WTC11 (cell line): ENCODE measurements at regions not wholly inside any gene's neighbourhood (a gene's known extent, or its start where the extent isn't known, plus 50 kb on each side); places are given as distances from the start of the nearest gene placed in this dataset.

ENCODE experiments used
- ATAC-seq: fragments of 200-7000 bp; cut with Tn5 transposase; 2 replicates; pipeline ENCODE4 v1.10.0; 2021; ENCODE audit warnings: mild to moderate bottlenecking, moderate library complexity
- CTCF ChIA-PET: fragments of 300-600 bp; sonication (Branson Sonifier 250); formaldehyde crosslinking; loops from one replicate; lab custom pipeline; 2021; ENCODE audit warnings: antibody characterized with exemption; lab: Charles Lee
- POLR2A ChIA-PET: fragments of 350-600 bp; sonication (Branson Sonifier 250); formaldehyde crosslinking; loops from one replicate; lab custom pipeline; 2021; ENCODE audit warnings: antibody characterized with exemption; lab: Charles Lee
- DNase-seq: peaks from one replicate; pipeline ENCODE4 v3.0.0; 2021; ENCODE audit warnings: low spot score
- H3K27ac Mint-ChIP-seq: 2 replicates; pipeline ENCODE4 v1.8.0; 2021; ENCODE audit warnings: mixed read lengths
- H3K27me3 Mint-ChIP-seq: 2 replicates; pipeline ENCODE4 v1.8.0; 2021; ENCODE audit warnings: low read depth, mild to moderate bottlenecking, moderate library complexity, mixed read lengths
- H3K36me3 Mint-ChIP-seq: 2 replicates; pipeline ENCODE4 v1.8.0; 2021; ENCODE audit warnings: mixed read lengths
- H3K4me1 Mint-ChIP-seq: 2 replicates; pipeline ENCODE4 v1.8.0; 2022; ENCODE audit warnings: mixed read lengths
- H3K4me3 Mint-ChIP-seq: 2 replicates; pipeline ENCODE4 v1.8.0; 2021; ENCODE audit warnings: mild to moderate bottlenecking, moderate library complexity, mixed read lengths
- H3K9me3 Mint-ChIP-seq: 2 replicates; pipeline ENCODE4 v1.8.0; 2021; ENCODE audit warnings: mixed read lengths
- ELF4 ChIP-seq: sonication (generic); formaldehyde crosslinking; IDR thresholded peaks from 2 replicates; pipeline ENCODE4 v1.8.1; 2022; ENCODE audit warnings: low read depth, mild to moderate bottlenecking, moderate library complexity, missing genetic modification reagents
- FOXK1 ChIP-seq: sonication (generic); formaldehyde crosslinking; IDR thresholded peaks from 2 replicates; pipeline ENCODE4 v1.8.0; 2022; ENCODE audit warnings: mild to moderate bottlenecking, moderate library complexity, missing genetic modification reagents
- JAZF1 ChIP-seq: fragments of 250-450 bp; sonication (Bioruptor Pico); IDR thresholded peaks from 2 replicates; pipeline ENCODE4 v1.9.0; 2021; ENCODE audit warnings: moderate library complexity, mild to moderate bottlenecking, inconsistent platforms
- JUN ChIP-seq: sonication (generic); formaldehyde crosslinking; IDR thresholded peaks from 2 replicates; pipeline ENCODE4 v1.8.0; 2023; ENCODE audit warnings: mild to moderate bottlenecking, missing genetic modification reagents
- NFE2L1 ChIP-seq: sonication (generic); formaldehyde crosslinking; IDR thresholded peaks from 2 replicates; pipeline ENCODE4 v1.8.1; 2023; ENCODE audit warnings: missing genetic modification reagents
- NFYB ChIP-seq: sonication (generic); formaldehyde crosslinking; conservative IDR thresholded peaks from 2 replicates; pipeline ENCODE4 v1.8.0; 2022; ENCODE audit warnings: low read depth, missing genetic modification reagents
- NR2C2 ChIP-seq: sonication (generic); formaldehyde crosslinking; IDR thresholded peaks from 2 replicates; pipeline ENCODE4 v1.8.0; 2022; ENCODE audit warnings: mild to moderate bottlenecking, missing genetic modification reagents
- PRRX2 ChIP-seq: fragments of 250-450 bp; sonication (Bioruptor Pico); IDR thresholded peaks from 2 replicates; pipeline ENCODE4 v1.8.0; 2021; ENCODE audit warnings: mild to moderate bottlenecking
- TP53 ChIP-seq: sonication (generic); formaldehyde crosslinking; IDR thresholded peaks from 2 replicates; pipeline ENCODE4 v1.8.1; 2023; ENCODE audit warnings: mild to moderate bottlenecking, missing genetic modification reagents
- USF1 ChIP-seq: sonication (generic); formaldehyde crosslinking; IDR thresholded peaks from 2 replicates; pipeline ENCODE4 v1.8.0; 2022; ENCODE audit warnings: mild to moderate bottlenecking, missing genetic modification reagents
- ZNF138 ChIP-seq: sonication (generic); formaldehyde crosslinking; conservative IDR thresholded peaks from 2 replicates; pipeline ENCODE4 v1.8.1; 2022; ENCODE audit warnings: mild to moderate bottlenecking, moderate library complexity, missing genetic modification reagents
- TF ChIP-seq, protein P1 (sequence below): sonication (generic); formaldehyde crosslinking; IDR thresholded peaks from 2 replicates; pipeline ENCODE4 v1.8.1; 2023; ENCODE audit warnings: mild to moderate bottlenecking, missing genetic modification reagents
- TF ChIP-seq, protein P2 (sequence below): fragments of 250-450 bp; sonication (Bioruptor Pico); IDR thresholded peaks from 2 replicates; pipeline ENCODE4 v1.9.0; 2021; ENCODE audit warnings: mild to moderate bottlenecking
- TF ChIP-seq, protein P3 (sequence below): sonication (generic); formaldehyde crosslinking; IDR thresholded peaks from 2 replicates; pipeline ENCODE4 v1.8.1; 2022; ENCODE audit warnings: mild to moderate bottlenecking, moderate library complexity, missing genetic modification reagents
- TF ChIP-seq, protein P4 (sequence below): sonication (generic); formaldehyde crosslinking; IDR thresholded peaks from 2 replicates; pipeline ENCODE4 v1.8.0; 2022; ENCODE audit warnings: missing genetic modification reagents
- TF ChIP-seq, protein P5 (sequence below): fragments of 250-450 bp; sonication (Bioruptor Pico); IDR thresholded peaks from 2 replicates; pipeline ENCODE4 v1.9.0; 2021; ENCODE audit warnings: mild to moderate bottlenecking, borderline replicate concordance
- TF ChIP-seq, protein P6 (sequence below): sonication (generic); formaldehyde crosslinking; IDR thresholded peaks from 2 replicates; pipeline ENCODE4 v1.8.1; 2022; ENCODE audit warnings: low read depth, mild to moderate bottlenecking, moderate library complexity, missing genetic modification reagents, borderline replicate concordance
- TF ChIP-seq, protein P7 (sequence below): sonication (generic); formaldehyde crosslinking; IDR thresholded peaks from 2 replicates; pipeline ENCODE4 v1.8.0; 2022; ENCODE audit warnings: mild to moderate bottlenecking, missing genetic modification reagents

GRCh38 chr14:35956376-35957085 lies 130.4 kb downstream of the BRMS1L start:
- Mint-ChIP-seq H3K27me3 (no peaks in the 10 kb centered on the region), H3K9me3 (no peaks in the 10 kb centered on the region), H3K27ac (no peak overlapping the region), H3K36me3 (no peaks in the 10 kb centered on the region), H3K4me1 (peaks cover 23% of the 10 kb centered on the region), H3K4me3 (no peak overlapping the region)
- POLR2A ChIA-PET = no interaction called here
- DNase-seq (no peak), ATAC-seq (no peak)
- no peak for TF ChIP-seq PRRX2 (CRISPR knock-in tag)
- no peak for TF ChIP-seq NR2C2
- TF ChIP-seq, protein P1, sequence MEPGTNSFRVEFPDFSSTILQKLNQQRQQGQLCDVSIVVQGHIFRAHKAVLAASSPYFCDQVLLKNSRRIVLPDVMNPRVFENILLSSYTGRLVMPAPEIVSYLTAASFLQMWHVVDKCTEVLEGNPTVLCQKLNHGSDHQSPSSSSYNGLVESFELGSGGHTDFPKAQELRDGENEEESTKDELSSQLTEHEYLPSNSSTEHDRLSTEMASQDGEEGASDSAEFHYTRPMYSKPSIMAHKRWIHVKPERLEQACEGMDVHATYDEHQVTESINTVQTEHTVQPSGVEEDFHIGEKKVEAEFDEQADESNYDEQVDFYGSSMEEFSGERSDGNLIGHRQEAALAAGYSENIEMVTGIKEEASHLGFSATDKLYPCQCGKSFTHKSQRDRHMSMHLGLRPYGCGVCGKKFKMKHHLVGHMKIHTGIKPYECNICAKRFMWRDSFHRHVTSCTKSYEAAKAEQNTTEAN (CRISPR knock-in tag) = no peak
- TF ChIP-seq, protein P2, sequence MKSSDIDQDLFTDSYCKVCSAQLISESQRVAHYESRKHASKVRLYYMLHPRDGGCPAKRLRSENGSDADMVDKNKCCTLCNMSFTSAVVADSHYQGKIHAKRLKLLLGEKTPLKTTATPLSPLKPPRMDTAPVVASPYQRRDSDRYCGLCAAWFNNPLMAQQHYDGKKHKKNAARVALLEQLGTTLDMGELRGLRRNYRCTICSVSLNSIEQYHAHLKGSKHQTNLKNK (CRISPR knock-in tag) = no peak
- no peak for TF ChIP-seq ELF4 (CRISPR knock-in tag)
- no peak for TF ChIP-seq TP53 (CRISPR knock-in tag)
- TF ChIP-seq, protein P3, sequence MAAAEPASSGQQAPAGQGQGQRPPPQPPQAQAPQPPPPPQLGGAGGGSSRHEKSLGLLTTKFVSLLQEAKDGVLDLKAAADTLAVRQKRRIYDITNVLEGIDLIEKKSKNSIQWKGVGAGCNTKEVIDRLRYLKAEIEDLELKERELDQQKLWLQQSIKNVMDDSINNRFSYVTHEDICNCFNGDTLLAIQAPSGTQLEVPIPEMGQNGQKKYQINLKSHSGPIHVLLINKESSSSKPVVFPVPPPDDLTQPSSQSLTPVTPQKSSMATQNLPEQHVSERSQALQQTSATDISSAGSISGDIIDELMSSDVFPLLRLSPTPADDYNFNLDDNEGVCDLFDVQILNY = no peak
- CTCF ChIA-PET = interaction anchor here (1.4 to 4.2 kb wide), 5 partner anchors 9 to 568 kb away, joined by 4 to 56 read pairs (median 6); no protein-coding TSS in a partner anchor

GRCh38 chr14:35952584-35952983 lies 126.4 kb downstream of the BRMS1L start:
- Mint-ChIP-seq H3K27ac (no peak overlapping the region), H3K4me3 (no peak overlapping the region), H3K9me3 (no peaks in the 10 kb centered on the region), H3K36me3 (no peaks in the 10 kb centered on the region), H3K27me3 (no peaks in the 10 kb centered on the region), H3K4me1 (peaks cover 33% of the 10 kb centered on the region)
- ChIA-PET POLR2A (no interaction called here), CTCF (no interaction called here)
- no peak for DNase-seq
- peak; percentile 59 for ATAC-seq
- TF ChIP-seq USF1 (CRISPR knock-in tag) (no peak), NFE2L1 (CRISPR knock-in tag) (no peak), ZNF138 (CRISPR knock-in tag) (no peak), JAZF1 (CRISPR knock-in tag) (no peak), NFYB (CRISPR knock-in tag) (no peak), PRRX2 (CRISPR knock-in tag) (no peak), JUN (CRISPR knock-in tag) (no peak), FOXK1 (CRISPR knock-in tag) (no peak)
- TF ChIP-seq, protein P4, sequence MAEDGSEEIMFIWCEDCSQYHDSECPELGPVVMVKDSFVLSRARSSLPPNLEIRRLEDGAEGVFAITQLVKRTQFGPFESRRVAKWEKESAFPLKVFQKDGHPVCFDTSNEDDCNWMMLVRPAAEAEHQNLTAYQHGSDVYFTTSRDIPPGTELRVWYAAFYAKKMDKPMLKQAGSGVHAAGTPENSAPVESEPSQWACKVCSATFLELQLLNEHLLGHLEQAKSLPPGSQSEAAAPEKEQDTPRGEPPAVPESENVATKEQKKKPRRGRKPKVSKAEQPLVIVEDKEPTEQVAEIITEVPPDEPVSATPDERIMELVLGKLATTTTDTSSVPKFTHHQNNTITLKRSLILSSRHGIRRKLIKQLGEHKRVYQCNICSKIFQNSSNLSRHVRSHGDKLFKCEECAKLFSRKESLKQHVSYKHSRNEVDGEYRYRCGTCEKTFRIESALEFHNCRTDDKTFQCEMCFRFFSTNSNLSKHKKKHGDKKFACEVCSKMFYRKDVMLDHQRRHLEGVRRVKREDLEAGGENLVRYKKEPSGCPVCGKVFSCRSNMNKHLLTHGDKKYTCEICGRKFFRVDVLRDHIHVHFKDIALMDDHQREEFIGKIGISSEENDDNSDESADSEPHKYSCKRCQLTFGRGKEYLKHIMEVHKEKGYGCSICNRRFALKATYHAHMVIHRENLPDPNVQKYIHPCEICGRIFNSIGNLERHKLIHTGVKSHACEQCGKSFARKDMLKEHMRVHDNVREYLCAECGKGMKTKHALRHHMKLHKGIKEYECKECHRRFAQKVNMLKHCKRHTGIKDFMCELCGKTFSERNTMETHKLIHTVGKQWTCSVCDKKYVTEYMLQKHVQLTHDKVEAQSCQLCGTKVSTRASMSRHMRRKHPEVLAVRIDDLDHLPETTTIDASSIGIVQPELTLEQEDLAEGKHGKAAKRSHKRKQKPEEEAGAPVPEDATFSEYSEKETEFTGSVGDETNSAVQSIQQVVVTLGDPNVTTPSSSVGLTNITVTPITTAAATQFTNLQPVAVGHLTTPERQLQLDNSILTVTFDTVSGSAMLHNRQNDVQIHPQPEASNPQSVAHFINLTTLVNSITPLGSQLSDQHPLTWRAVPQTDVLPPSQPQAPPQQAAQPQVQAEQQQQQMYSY (CRISPR knock-in tag) = no peak
- TF ChIP-seq, protein P5, sequence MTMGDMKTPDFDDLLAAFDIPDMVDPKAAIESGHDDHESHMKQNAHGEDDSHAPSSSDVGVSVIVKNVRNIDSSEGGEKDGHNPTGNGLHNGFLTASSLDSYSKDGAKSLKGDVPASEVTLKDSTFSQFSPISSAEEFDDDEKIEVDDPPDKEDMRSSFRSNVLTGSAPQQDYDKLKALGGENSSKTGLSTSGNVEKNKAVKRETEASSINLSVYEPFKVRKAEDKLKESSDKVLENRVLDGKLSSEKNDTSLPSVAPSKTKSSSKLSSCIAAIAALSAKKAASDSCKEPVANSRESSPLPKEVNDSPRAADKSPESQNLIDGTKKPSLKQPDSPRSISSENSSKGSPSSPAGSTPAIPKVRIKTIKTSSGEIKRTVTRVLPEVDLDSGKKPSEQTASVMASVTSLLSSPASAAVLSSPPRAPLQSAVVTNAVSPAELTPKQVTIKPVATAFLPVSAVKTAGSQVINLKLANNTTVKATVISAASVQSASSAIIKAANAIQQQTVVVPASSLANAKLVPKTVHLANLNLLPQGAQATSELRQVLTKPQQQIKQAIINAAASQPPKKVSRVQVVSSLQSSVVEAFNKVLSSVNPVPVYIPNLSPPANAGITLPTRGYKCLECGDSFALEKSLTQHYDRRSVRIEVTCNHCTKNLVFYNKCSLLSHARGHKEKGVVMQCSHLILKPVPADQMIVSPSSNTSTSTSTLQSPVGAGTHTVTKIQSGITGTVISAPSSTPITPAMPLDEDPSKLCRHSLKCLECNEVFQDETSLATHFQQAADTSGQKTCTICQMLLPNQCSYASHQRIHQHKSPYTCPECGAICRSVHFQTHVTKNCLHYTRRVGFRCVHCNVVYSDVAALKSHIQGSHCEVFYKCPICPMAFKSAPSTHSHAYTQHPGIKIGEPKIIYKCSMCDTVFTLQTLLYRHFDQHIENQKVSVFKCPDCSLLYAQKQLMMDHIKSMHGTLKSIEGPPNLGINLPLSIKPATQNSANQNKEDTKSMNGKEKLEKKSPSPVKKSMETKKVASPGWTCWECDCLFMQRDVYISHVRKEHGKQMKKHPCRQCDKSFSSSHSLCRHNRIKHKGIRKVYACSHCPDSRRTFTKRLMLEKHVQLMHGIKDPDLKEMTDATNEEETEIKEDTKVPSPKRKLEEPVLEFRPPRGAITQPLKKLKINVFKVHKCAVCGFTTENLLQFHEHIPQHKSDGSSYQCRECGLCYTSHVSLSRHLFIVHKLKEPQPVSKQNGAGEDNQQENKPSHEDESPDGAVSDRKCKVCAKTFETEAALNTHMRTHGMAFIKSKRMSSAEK = no peak
- TF ChIP-seq, protein P6, sequence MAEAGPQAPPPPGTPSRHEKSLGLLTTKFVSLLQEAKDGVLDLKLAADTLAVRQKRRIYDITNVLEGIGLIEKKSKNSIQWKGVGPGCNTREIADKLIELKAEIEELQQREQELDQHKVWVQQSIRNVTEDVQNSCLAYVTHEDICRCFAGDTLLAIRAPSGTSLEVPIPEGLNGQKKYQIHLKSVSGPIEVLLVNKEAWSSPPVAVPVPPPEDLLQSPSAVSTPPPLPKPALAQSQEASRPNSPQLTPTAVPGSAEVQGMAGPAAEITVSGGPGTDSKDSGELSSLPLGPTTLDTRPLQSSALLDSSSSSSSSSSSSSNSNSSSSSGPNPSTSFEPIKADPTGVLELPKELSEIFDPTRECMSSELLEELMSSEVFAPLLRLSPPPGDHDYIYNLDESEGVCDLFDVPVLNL (CRISPR knock-in tag) = no peak
- TF ChIP-seq, protein P7, sequence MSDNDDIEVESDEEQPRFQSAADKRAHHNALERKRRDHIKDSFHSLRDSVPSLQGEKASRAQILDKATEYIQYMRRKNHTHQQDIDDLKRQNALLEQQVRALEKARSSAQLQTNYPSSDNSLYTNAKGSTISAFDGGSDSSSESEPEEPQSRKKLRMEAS (CRISPR knock-in tag) = no peak
- TF ChIP-seq, protein P2 (CRISPR knock-in tag) = no peak
